ENCODE measurements at regions not wholly inside any gene's neighbourhood (a gene's known extent, or its start where the extent isn't known, plus 50 kb on each side); places are given as distances from the start of the nearest gene placed in this dataset.
A peak's percentile ranks its signal among the peaks of the same experiment; 100 is the strongest.

DNA sequence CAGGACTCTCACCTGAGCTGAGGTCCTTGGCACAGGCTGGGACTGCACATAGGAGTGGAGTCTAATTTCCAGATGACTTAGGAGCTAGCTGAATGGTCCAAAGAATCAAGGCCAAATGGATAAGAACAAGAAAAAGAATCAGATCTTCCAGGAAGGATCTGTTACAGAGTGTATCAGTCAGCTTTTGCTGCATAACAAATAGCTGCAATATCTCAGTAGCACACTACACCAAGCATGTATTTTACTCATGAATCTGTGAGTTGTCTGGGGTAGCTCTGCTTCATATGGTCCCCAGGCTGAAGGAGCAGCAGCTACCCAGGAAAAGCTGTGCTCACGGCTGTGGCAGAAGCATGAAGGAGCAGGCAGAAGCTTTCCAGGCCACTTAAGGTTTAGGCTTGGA is 60.6 kb upstream of the LOXL4 start:
- no peak for DNase-seq
- TF ChIP-seq, protein P1, sequence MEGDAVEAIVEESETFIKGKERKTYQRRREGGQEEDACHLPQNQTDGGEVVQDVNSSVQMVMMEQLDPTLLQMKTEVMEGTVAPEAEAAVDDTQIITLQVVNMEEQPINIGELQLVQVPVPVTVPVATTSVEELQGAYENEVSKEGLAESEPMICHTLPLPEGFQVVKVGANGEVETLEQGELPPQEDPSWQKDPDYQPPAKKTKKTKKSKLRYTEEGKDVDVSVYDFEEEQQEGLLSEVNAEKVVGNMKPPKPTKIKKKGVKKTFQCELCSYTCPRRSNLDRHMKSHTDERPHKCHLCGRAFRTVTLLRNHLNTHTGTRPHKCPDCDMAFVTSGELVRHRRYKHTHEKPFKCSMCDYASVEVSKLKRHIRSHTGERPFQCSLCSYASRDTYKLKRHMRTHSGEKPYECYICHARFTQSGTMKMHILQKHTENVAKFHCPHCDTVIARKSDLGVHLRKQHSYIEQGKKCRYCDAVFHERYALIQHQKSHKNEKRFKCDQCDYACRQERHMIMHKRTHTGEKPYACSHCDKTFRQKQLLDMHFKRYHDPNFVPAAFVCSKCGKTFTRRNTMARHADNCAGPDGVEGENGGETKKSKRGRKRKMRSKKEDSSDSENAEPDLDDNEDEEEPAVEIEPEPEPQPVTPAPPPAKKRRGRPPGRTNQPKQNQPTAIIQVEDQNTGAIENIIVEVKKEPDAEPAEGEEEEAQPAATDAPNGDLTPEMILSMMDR (conservative IDR thresholded peaks at IDR 0.05; ENCODE audit: low read depth, low read length): no peak
- TF ChIP-seq EZH2phosphoT487 (IDR thresholded peaks at IDR 0.05; ENCODE audit: borderline replicate concordance, low read length) (no peak), EZH2 (IDR thresholded peaks at IDR 0.05; ENCODE audit: low read length, unreplicated experiment) (no peak)
- no peaks in the 10 kb centered on the region for H3F3A ChIP-seq (ENCODE audit: low read length, unreplicated experiment)
- no peaks in the 10 kb centered on the region for H3K9me3 ChIP-seq (ENCODE audit: low read length)
- H3K9ac ChIP-seq (ENCODE audit: low read length): no peak overlapping the region
- H2AFZ ChIP-seq (ENCODE audit: low read length): no peak overlapping the region
- no TSS peak for BruUV-seq (replicated peaks)
- H3K9me2 ChIP-seq (replicated peaks; ENCODE audit: low read length): no peaks in the 10 kb centered on the region
- H3K36me3 ChIP-seq (ENCODE audit: low read depth, low read length): no peaks in the 10 kb centered on the region
- ChIA-PET POLR2A (ENCODE audit: unreplicated experiment) (interaction anchor here (0.5 to 1.1 kb wide), 3 partner anchors 76 to 407 kb away, joined by 4 to 9 read pairs (median 4); partner anchors contain the start of gene PYROXD2), CTCF (no interaction called here)
- no peak for ATAC-seq
- no peak overlapping the region for H3K27ac ChIP-seq (ENCODE audit: low read length)
- no peak overlapping the region for H3K4me2 ChIP-seq (ENCODE audit: low read length)
- intact Hi-C loops (cut with micrococcal nuclease): no loop called here
- H3K27me3 ChIP-seq (ENCODE audit: low read length): no peaks in the 10 kb centered on the region
- no peaks in the 10 kb centered on the region for H3K79me2 ChIP-seq (ENCODE audit: low read length)
- H4K20me1 ChIP-seq (ENCODE audit: low read length): no peaks in the 10 kb centered on the region
- H3K4me3 ChIP-seq (ENCODE audit: low read length): no peak overlapping the region
- H3K4me1 ChIP-seq (ENCODE audit: insufficient read depth, low read length): peaks cover 32% of the 10 kb centered on the region

DNA sequence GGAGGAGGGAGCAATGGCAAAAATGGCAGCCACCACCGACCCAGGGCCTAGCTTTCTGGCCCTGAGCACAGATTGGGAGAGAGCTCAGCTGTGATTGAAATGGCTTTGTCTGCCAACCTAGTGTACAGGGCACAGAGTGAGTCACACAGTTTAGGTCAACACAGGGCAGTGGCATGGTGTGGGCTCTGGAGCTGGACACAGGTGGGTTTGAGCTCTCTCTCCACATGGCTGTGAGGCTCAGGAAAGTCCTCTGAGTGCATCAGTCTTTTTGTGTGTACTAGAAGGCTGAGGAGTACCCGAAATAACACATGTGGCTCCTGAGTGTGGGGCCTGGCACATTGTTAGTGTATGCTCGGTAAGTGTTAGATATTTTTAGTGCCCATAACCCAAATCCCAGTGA is 60.2 kb upstream of the LOXL4 start:
- no peaks in the 10 kb centered on the region for H3K79me2 ChIP-seq (ENCODE audit: low read length)
- H3K4me2 ChIP-seq (ENCODE audit: low read length): no peak overlapping the region
- H3F3A ChIP-seq (ENCODE audit: low read length, unreplicated experiment): no peaks in the 10 kb centered on the region
- ChIA-PET POLR2A (ENCODE audit: unreplicated experiment) (interaction anchor here (0.5 to 1.1 kb wide), 2 partner anchors 76 to 87 kb away, joined by 4 read pairs; partner anchors contain the start of gene PYROXD2), CTCF (no interaction called here)
- peaks cover 32% of the 10 kb centered on the region for H3K4me1 ChIP-seq (ENCODE audit: insufficient read depth, low read length)
- TF ChIP-seq EZH2 (IDR thresholded peaks at IDR 0.05; ENCODE audit: low read length, unreplicated experiment) (no peak), EZH2phosphoT487 (IDR thresholded peaks at IDR 0.05; ENCODE audit: borderline replicate concordance, low read length) (no peak)
- TF ChIP-seq, protein P1 (conservative IDR thresholded peaks at IDR 0.05; ENCODE audit: low read depth, low read length): no peak
- no TSS peak for BruUV-seq (replicated peaks)
- no peak overlapping the region for H2AFZ ChIP-seq (ENCODE audit: low read length)
- H3K27ac ChIP-seq (ENCODE audit: low read length): no peak overlapping the region
- no peak overlapping the region for H3K4me3 ChIP-seq (ENCODE audit: low read length)
- H3K9me3 ChIP-seq (ENCODE audit: low read length): no peaks in the 10 kb centered on the region
- no peaks in the 10 kb centered on the region for H3K36me3 ChIP-seq (ENCODE audit: low read depth, low read length)
- H4K20me1 ChIP-seq (ENCODE audit: low read length): no peaks in the 10 kb centered on the region
- no peak for DNase-seq
- intact Hi-C loops (cut with micrococcal nuclease): no loop called here
- H3K9me2 ChIP-seq (replicated peaks; ENCODE audit: low read length): no peaks in the 10 kb centered on the region
- no peaks in the 10 kb centered on the region for H3K27me3 ChIP-seq (ENCODE audit: low read length)
- H3K9ac ChIP-seq (ENCODE audit: low read length): no peak overlapping the region
- peak; percentile 31 for ATAC-seq

DNA sequence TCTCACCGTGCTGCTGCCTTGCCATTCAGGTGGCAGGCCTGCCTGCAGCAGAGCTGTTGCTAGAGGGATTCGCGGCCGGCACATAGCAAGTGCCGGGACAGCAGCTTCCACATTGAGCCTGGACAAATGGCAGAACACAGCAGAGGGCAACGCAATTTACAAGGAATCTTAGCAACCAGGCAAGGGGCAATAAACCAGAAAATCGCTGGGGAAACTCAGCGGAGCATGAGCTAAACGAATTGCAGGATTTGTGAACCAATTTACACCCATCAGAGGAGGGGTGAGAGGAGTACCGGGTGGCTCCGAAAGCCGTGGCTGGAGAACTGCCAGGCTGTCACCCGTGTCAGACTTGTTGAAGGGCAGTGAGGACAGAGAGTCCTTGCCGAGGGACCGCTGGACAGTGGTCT is 58.6 kb upstream of the LOXL4 start:
- ATAC-seq (no peak), DNase-seq (no peak)
- H3K9ac ChIP-seq (ENCODE audit: low read length): no peak overlapping the region
- POLR2A ChIA-PET (ENCODE audit: unreplicated experiment): interaction anchor here (0.5 kb wide), 1 partner anchor 64 kb away, joined by 3 read pairs; no protein-coding TSS in a partner anchor
- no peak overlapping the region for H2AFZ ChIP-seq (ENCODE audit: low read length)
- intact Hi-C loops (cut with micrococcal nuclease): no loop called here
- no peak overlapping the region for H3K4me2 ChIP-seq (ENCODE audit: low read length)
- no peaks in the 10 kb centered on the region for H3K9me3 ChIP-seq (ENCODE audit: low read length)
- H3F3A ChIP-seq (ENCODE audit: low read length, unreplicated experiment): no peaks in the 10 kb centered on the region
- H3K9me2 ChIP-seq (replicated peaks; ENCODE audit: low read length): no peaks in the 10 kb centered on the region
- no peaks in the 10 kb centered on the region for H3K36me3 ChIP-seq (ENCODE audit: low read depth, low read length)
- TF ChIP-seq, protein P1 (conservative IDR thresholded peaks at IDR 0.05; ENCODE audit: low read depth, low read length): no peak
- TF ChIP-seq EZH2phosphoT487 (IDR thresholded peaks at IDR 0.05; ENCODE audit: borderline replicate concordance, low read length) (no peak), EZH2 (IDR thresholded peaks at IDR 0.05; ENCODE audit: low read length, unreplicated experiment) (no peak)
- no peak overlapping the region for H3K4me3 ChIP-seq (ENCODE audit: low read length)
- H3K27me3 ChIP-seq (ENCODE audit: low read length): no peaks in the 10 kb centered on the region
- peaks cover 29% of the 10 kb centered on the region for H3K4me1 ChIP-seq (ENCODE audit: insufficient read depth, low read length)
- H4K20me1 ChIP-seq (ENCODE audit: low read length): no peaks in the 10 kb centered on the region
- no peak overlapping the region for H3K27ac ChIP-seq (ENCODE audit: low read length)
- CTCF ChIA-PET: no interaction called here
- BruUV-seq (replicated peaks): no TSS peak
- H3K79me2 ChIP-seq (ENCODE audit: low read length): no peaks in the 10 kb centered on the region
